ENCODE measurements at regions not wholly inside any gene's neighbourhood (a gene's known extent, or its start where the extent isn't known, plus 50 kb on each side); places are given as distances from the start of the nearest gene placed in this dataset.

- 37 to 44% (median 39%) methylated on average over 1 of the region's 1 CpG for WGBS, 4 donors
- Histone ChIP-seq H3K27ac (peak overlapping the region in 1 of 5 donors; percentile 23), H3K9me3 (replicated peaks in 1 of 3) (peaks cover 0 to 3% (median 0%) of the 10 kb centered on the region in 3 donors)
These were observed 264.7 kb upstream of the CCDC179 start for GRCh38 chr11:23124996-23125395.

DNA sequence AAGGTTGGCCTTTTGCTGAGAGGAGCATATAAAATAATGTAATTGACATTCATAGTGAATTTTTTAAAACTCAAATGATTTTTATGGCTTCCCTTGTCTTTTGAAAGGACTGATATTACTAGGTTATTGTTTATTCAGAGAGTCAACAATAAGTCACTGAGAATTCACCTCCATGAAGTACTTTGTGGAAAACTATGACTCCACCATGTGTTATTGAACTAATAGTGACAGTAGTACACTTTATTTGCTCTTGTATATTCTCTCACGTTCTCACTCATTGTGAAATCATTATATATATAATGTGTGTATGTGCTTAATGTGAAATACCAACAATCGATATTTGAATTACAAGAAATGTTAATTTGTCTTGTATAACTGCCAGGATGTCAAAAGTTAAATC is 267.4 kb upstream of the CCDC179 start:
- DNase-seq: no peak
- WGBS, 4 donors: 86 to 87% (median 87%) methylated on average over 2 of the region's 2 CpGs
- peaks cover 11 to 22% of the 10 kb centered on the region in 2 donors for H3K4me1 ChIP-seq (replicated peaks in 1 of 2)
- no peak overlapping the region for H3K27ac ChIP-seq
- no peak overlapping the region for H3K4me3 ChIP-seq
- peaks cover 0 to 3% (median 0%) of the 10 kb centered on the region in 3 donors for H3K9me3 ChIP-seq (replicated peaks in 1 of 3)
- no peaks in the 10 kb centered on the region for H3K36me3 ChIP-seq (replicated peaks in 1 of 2)
- intact Hi-C loops (cut with DNase I): no loop called here
- H3K27me3 ChIP-seq: no peaks in the 10 kb centered on the region
- TF ChIP-seq, protein P1, sequence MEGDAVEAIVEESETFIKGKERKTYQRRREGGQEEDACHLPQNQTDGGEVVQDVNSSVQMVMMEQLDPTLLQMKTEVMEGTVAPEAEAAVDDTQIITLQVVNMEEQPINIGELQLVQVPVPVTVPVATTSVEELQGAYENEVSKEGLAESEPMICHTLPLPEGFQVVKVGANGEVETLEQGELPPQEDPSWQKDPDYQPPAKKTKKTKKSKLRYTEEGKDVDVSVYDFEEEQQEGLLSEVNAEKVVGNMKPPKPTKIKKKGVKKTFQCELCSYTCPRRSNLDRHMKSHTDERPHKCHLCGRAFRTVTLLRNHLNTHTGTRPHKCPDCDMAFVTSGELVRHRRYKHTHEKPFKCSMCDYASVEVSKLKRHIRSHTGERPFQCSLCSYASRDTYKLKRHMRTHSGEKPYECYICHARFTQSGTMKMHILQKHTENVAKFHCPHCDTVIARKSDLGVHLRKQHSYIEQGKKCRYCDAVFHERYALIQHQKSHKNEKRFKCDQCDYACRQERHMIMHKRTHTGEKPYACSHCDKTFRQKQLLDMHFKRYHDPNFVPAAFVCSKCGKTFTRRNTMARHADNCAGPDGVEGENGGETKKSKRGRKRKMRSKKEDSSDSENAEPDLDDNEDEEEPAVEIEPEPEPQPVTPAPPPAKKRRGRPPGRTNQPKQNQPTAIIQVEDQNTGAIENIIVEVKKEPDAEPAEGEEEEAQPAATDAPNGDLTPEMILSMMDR (IDR thresholded peaks at IDR 0.05): no peak
- TF ChIP-seq POLR2A (IDR thresholded peaks at IDR 0.05): no peak

More at GRCh38 chr11:23124996-23125395, 264.7 kb upstream of the CCDC179 start:
- Histone ChIP-seq H3K36me3 (replicated peaks in 1 of 2) (no peaks in the 10 kb centered on the region), H3K27me3 (no peaks in the 10 kb centered on the region), H3K4me1 (replicated peaks in 1 of 2) (peaks cover 11 to 22% of the 10 kb centered on the region in 2 donors), H3K4me3 (no peak overlapping the region)
- DNase-seq: peak in 1 of 7 donors; percentile 37
- intact Hi-C loops (cut with DNase I): no loop called here
- no peak for TF ChIP-seq POLR2A (IDR thresholded peaks at IDR 0.05)
- TF ChIP-seq, protein P1 (IDR thresholded peaks at IDR 0.05): no peak

- TF ChIP-seq, protein P1 (IDR thresholded peaks at IDR 0.05): no peak
- TF ChIP-seq POLR2A (IDR thresholded peaks at IDR 0.05): no peak
- Histone ChIP-seq H3K36me3 (replicated peaks in 1 of 2) (no peaks in the 10 kb centered on the region), H3K27me3 (no peaks in the 10 kb centered on the region), H3K4me1 (replicated peaks in 1 of 2) (peaks cover 0 to 12% of the 10 kb centered on the region in 2 donors), H3K27ac (no peak overlapping the region), H3K4me3 (no peak overlapping the region), H3K9me3 (replicated peaks in 1 of 3) (no peaks in the 10 kb centered on the region)
- intact Hi-C loops (cut with DNase I): no loop called here
- DNase-seq: no peak
- WGBS, 4 donors: 87 to 100% (median 90%) methylated on average over 3 of the region's 3 CpGs; no CpG with 5 or more reads in 1 of the 4 donors
These were observed 274.4 kb upstream of the CCDC179 start for GRCh38 chr11:23134627-23135026.

GRCh38 chr11:23138761-23139160 is 278.5 kb upstream of the CCDC179 start:
- intact Hi-C loops (cut with DNase I): no loop called here
- Histone ChIP-seq H3K4me3 (no peak overlapping the region), H3K4me1 (replicated peaks in 1 of 2) (peaks cover 0 to 4% of the 10 kb centered on the region in 2 donors), H3K27me3 (no peaks in the 10 kb centered on the region), H3K27ac (no peak overlapping the region), H3K9me3 (replicated peaks in 1 of 3) (no peaks in the 10 kb centered on the region), H3K36me3 (replicated peaks in 1 of 2) (no peaks in the 10 kb centered on the region)
- TF ChIP-seq, protein P1 (IDR thresholded peaks at IDR 0.05): no peak
- TF ChIP-seq POLR2A (IDR thresholded peaks at IDR 0.05): no peak
- DNase-seq: no peak
- 25 to 54% (median 31%) methylated on average over 1 of the region's 1 CpG for WGBS, 4 donors
